Smooth muscle cell (in vitro differentiated cells): ENCODE measurements at regions not wholly inside any gene's neighbourhood (a gene's known extent, or its start where the extent isn't known, plus 50 kb on each side); places are given as distances from the start of the nearest gene placed in this dataset.

Experiments
- DNase-seq: peaks from one replicate; lab custom pipeline; 2025; ENCODE audit not compliant: unreplicated experiment; lab: John Stamatoyannopoulos, UW
- H2AFZ ChIP-seq: fragments of 200-600 bp; sonication (generic); 2 replicates; pipeline ENCODE4 v1.6.0; 2016; ENCODE audit warnings: antibody characterized with exemption, low read depth, mild to moderate bottlenecking
- H3F3A ChIP-seq: fragments of 200-600 bp; sonication (generic); 2 replicates; pipeline ENCODE4 v1.6.0; 2017; ENCODE audit warnings: antibody characterized with exemption, low read depth
- H3K27ac ChIP-seq: fragments of 200-600 bp; sonication (generic); 2 replicates; pipeline ENCODE4 v1.5.1; 2016; ENCODE audit warnings: low read depth, mild to moderate bottlenecking
- H3K27me3 ChIP-seq: fragments of 200-600 bp; sonication (generic); 2 replicates; pipeline ENCODE4 v1.6.1; 2016; ENCODE audit warnings: low read depth, mild to moderate bottlenecking
- H3K36me3 ChIP-seq: fragments of 200-600 bp; sonication (generic); 2 replicates; pipeline ENCODE4 v1.5.1; 2016; ENCODE audit warnings: low read depth
- H3K4me1 ChIP-seq: fragments of 200-600 bp; sonication (generic); 2 replicates; pipeline ENCODE4 v1.5.1; 2016; ENCODE audit warnings: low read depth
- H3K4me2 ChIP-seq: fragments of 200-600 bp; sonication (generic); 2 replicates; pipeline ENCODE4 v1.6.0; 2016; ENCODE audit warnings: mild to moderate bottlenecking
- H3K4me3 ChIP-seq: fragments of 200-600 bp; sonication (generic); 2 replicates; pipeline ENCODE4 v1.5.1; 2016; ENCODE audit warnings: mild to moderate bottlenecking
- H3K79me2 ChIP-seq: fragments of 200-600 bp; sonication (generic); 2 replicates; pipeline ENCODE4 v1.6.0; 2016; ENCODE audit warnings: low read depth, mild to moderate bottlenecking
- H3K9ac ChIP-seq: fragments of 200-600 bp; sonication (generic); 2 replicates; pipeline ENCODE4 v1.6.0; 2016; ENCODE audit warnings: low read depth
- H3K9me3 ChIP-seq: fragments of 200-600 bp; sonication (generic); replicated peaks from 2 replicates; pipeline ENCODE4 v1.5.1; 2016; ENCODE audit warnings: low read depth
- H4K20me1 ChIP-seq: fragments of 200-600 bp; sonication (generic); 2 replicates; pipeline ENCODE4 v1.6.0; 2016; ENCODE audit warnings: low read depth
- CTCF ChIP-seq: fragments of 200-600 bp; sonication (generic); IDR thresholded peaks from 2 replicates; pipeline ENCODE4 v1.5.1; 2017; ENCODE audit warnings: borderline replicate concordance, mild to moderate bottlenecking, antibody characterized with exemption; ENCODE audit not compliant: insufficient read depth, poor library complexity, severe bottlenecking
- WGBS: methylation state at CpG from one replicate; pipeline ENCODE4 v1.1.7; 2016; ENCODE audit warnings: low lambda C conversion rate; 5-methylcytosine and 5-hydroxymethylcytosine counted together

- Histone ChIP-seq H2AFZ (no peak overlapping the region), H3K36me3 (no peaks in the 10 kb centered on the region), H3K4me3 (no peak overlapping the region), H3K27me3 (no peaks in the 10 kb centered on the region), H3F3A (no peaks in the 10 kb centered on the region), H3K79me2 (no peaks in the 10 kb centered on the region), H3K9ac (no peak overlapping the region), H3K9me3 (no peaks in the 10 kb centered on the region), H3K27ac (no peak overlapping the region), H3K4me1 (no peaks in the 10 kb centered on the region), H4K20me1 (no peaks in the 10 kb centered on the region), H3K4me2 (no peak overlapping the region)
- no peak for TF ChIP-seq CTCF
- WGBS, result 96% methylated on average over 1 of the region's 1 CpG
- DNase-seq, result no peak
Measured at GRCh38 chr2:59586176-59586575, 967.3 kb downstream of the BCL11A start.

GRCh38 chr2:59585655-59586054 lies 967.8 kb downstream of the BCL11A start:
- Histone ChIP-seq H3K27ac (no peak overlapping the region), H4K20me1 (no peaks in the 10 kb centered on the region), H3K9me3 (no peaks in the 10 kb centered on the region), H3F3A (no peaks in the 10 kb centered on the region), H3K36me3 (no peaks in the 10 kb centered on the region), H3K4me1 (no peaks in the 10 kb centered on the region), H3K4me3 (no peak overlapping the region), H2AFZ (peak overlapping the region; percentile 20), H3K4me2 (peak overlapping the region; percentile 23), H3K9ac (no peak overlapping the region), H3K79me2 (no peaks in the 10 kb centered on the region), H3K27me3 (no peaks in the 10 kb centered on the region)
- DNase-seq, result no peak
- no peak for TF ChIP-seq CTCF
- 8% methylated on average over 6 of the region's 6 CpGs for WGBS

- Histone ChIP-seq H3K27me3 (no peaks in the 10 kb centered on the region), H2AFZ (no peak overlapping the region), H3K36me3 (no peaks in the 10 kb centered on the region), H4K20me1 (no peaks in the 10 kb centered on the region), H3K79me2 (no peaks in the 10 kb centered on the region), H3K27ac (no peak overlapping the region), H3K9me3 (no peaks in the 10 kb centered on the region), H3K9ac (no peak overlapping the region), H3K4me2 (no peak overlapping the region), H3K4me3 (no peak overlapping the region), H3K4me1 (no peaks in the 10 kb centered on the region), H3F3A (no peaks in the 10 kb centered on the region)
- no peak for DNase-seq
- 75% methylated on average over 1 of the region's 1 CpG for WGBS
- TF ChIP-seq CTCF, result peak; percentile 26
Measured at GRCh38 chr2:59584958-59585357, 968.5 kb downstream of the BCL11A start.

GRCh38 chr2:59583173-59583765 lies 970.2 kb downstream of the BCL11A start:
- H3K9ac ChIP-seq, result no peak overlapping the region

More at GRCh38 chr2:59583173-59583765, 970.2 kb downstream of the BCL11A start:
- Histone ChIP-seq H3K79me2 (no peaks in the 10 kb centered on the region), H3F3A (no peaks in the 10 kb centered on the region), H3K27me3 (no peaks in the 10 kb centered on the region), H4K20me1 (no peaks in the 10 kb centered on the region), H3K36me3 (no peaks in the 10 kb centered on the region), H3K9me3 (no peaks in the 10 kb centered on the region), H3K4me3 (no peak overlapping the region), H3K27ac (no peak overlapping the region), H2AFZ (no peak overlapping the region), H3K4me1 (no peaks in the 10 kb centered on the region), H3K4me2 (no peak overlapping the region)
- TF ChIP-seq CTCF, result no peak
- 74% methylated on average over 3 of the region's 3 CpGs for WGBS
- no peak for DNase-seq
